AG04449 (cell line): ENCODE measurements at regions not wholly inside any gene's neighbourhood (a gene's known extent, or its start where the extent isn't known, plus 50 kb on each side); places are given as distances from the start of the nearest gene placed in this dataset.

ENCODE experiments used
- CTCF ChIA-PET: fragments of 350-600 bp; formaldehyde crosslinking; extraction: SDS; loops from one replicate; lab custom pipeline; 2021; ENCODE audit warnings: antibody characterized with exemption; lab: Yijun Ruan, JAX
- POLR2A ChIA-PET: fragments of 400-600, 350-600 bp; formaldehyde crosslinking; extraction: SDS; loops from one replicate; lab custom pipeline; 2020; ENCODE audit warnings: antibody characterized with exemption, inconsistent platforms; lab: Yijun Ruan, JAX
- DNase-seq: peaks from one replicate; pipeline ENCODE4 v3.0.0-alpha.2; 2010; ENCODE audit warnings: low read depth, low spot score
- H3K4me3 ChIP-seq: 2 replicates; pipeline ENCODE4 v1.5.1; 2011; ENCODE audit warnings: low read depth, mild to moderate bottlenecking, control low read depth, low read length
- CTCF ChIP-seq: IDR thresholded peaks from one replicate; pipeline ENCODE4 v1.5.1; 2011; ENCODE audit warnings: mild to moderate bottlenecking, moderate library complexity, low read length, control low read depth, inconsistent platforms; ENCODE audit not compliant: insufficient read depth; ENCODE audit errors: missing control alignments

- no peak overlapping the region for H3K4me3 ChIP-seq
- POLR2A ChIA-PET: no interaction called here
- CTCF ChIA-PET: no interaction called here
- DNase-seq: no peak
- no peak for TF ChIP-seq CTCF
These were observed 60.1 kb upstream of the DAB1 start for GRCh38 chr1:57483954-57484353.

- no peak overlapping the region for H3K4me3 ChIP-seq
- TF ChIP-seq CTCF: no peak
- POLR2A ChIA-PET: no interaction called here
- CTCF ChIA-PET: no interaction called here
- DNase-seq: no peak
These were observed 55.6 kb upstream of the DAB1 start for GRCh38 chr1:57479471-57479870.

- no peak for DNase-seq
- POLR2A ChIA-PET: no interaction called here
- no peak for TF ChIP-seq CTCF
- CTCF ChIA-PET: no interaction called here
- H3K4me3 ChIP-seq: no peak overlapping the region
These were observed 51.5 kb upstream of the DAB1 start for GRCh38 chr1:57475366-57475765.

- DNase-seq: no peak
- CTCF ChIA-PET: interaction anchor here (0.9 kb wide), 1 partner anchor 9 kb away, joined by 3 read pairs; no protein-coding TSS in a partner anchor
- H3K4me3 ChIP-seq: no peak overlapping the region
- TF ChIP-seq CTCF: no peak
- POLR2A ChIA-PET: no interaction called here
These were observed 50.4 kb upstream of the DAB1 start for GRCh38 chr1:57474137-57474750.
